ENCODE measurements at regions not wholly inside any gene's neighbourhood (a gene's known extent, or its start where the extent isn't known, plus 50 kb on each side); places are given as distances from the start of the nearest gene placed in this dataset.

DNA sequence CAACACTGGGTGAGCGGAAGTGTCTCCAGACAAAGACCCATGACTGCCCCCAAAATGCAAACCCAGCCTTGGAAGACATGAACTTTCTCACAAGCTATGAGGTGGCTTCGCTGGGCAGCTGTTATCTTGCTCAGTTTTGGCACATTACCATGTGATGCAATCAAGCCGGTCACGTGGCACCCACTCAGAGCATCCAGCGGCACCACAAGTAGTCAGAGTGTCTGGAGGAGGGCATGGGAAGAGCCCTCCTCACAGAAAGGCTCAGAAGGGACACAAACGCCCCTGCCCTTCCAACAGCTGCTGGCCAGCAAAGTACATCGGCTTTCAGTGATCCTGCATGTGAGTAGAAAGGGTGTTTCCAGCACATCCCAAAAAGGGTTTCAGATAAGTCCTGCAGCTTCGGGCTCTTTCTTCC, 145.5 kb upstream of the IRF2BP2 start (continued):
- TF ChIP-seq, protein P1, sequence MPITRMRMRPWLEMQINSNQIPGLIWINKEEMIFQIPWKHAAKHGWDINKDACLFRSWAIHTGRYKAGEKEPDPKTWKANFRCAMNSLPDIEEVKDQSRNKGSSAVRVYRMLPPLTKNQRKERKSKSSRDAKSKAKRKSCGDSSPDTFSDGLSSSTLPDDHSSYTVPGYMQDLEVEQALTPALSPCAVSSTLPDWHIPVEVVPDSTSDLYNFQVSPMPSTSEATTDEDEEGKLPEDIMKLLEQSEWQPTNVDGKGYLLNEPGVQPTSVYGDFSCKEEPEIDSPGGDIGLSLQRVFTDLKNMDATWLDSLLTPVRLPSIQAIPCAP (CRISPR knock-in tag; IDR thresholded peaks at IDR 0.05; ENCODE audit: borderline replicate concordance) = no peak
- TF ChIP-seq, protein P2, sequence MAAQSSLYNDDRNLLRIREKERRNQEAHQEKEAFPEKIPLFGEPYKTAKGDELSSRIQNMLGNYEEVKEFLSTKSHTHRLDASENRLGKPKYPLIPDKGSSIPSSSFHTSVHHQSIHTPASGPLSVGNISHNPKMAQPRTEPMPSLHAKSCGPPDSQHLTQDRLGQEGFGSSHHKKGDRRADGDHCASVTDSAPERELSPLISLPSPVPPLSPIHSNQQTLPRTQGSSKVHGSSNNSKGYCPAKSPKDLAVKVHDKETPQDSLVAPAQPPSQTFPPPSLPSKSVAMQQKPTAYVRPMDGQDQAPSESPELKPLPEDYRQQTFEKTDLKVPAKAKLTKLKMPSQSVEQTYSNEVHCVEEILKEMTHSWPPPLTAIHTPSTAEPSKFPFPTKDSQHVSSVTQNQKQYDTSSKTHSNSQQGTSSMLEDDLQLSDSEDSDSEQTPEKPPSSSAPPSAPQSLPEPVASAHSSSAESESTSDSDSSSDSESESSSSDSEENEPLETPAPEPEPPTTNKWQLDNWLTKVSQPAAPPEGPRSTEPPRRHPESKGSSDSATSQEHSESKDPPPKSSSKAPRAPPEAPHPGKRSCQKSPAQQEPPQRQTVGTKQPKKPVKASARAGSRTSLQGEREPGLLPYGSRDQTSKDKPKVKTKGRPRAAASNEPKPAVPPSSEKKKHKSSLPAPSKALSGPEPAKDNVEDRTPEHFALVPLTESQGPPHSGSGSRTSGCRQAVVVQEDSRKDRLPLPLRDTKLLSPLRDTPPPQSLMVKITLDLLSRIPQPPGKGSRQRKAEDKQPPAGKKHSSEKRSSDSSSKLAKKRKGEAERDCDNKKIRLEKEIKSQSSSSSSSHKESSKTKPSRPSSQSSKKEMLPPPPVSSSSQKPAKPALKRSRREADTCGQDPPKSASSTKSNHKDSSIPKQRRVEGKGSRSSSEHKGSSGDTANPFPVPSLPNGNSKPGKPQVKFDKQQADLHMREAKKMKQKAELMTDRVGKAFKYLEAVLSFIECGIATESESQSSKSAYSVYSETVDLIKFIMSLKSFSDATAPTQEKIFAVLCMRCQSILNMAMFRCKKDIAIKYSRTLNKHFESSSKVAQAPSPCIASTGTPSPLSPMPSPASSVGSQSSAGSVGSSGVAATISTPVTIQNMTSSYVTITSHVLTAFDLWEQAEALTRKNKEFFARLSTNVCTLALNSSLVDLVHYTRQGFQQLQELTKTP (IDR thresholded peaks at IDR 0.05; ENCODE audit: low read depth in 1 of 2, partially characterized antibody in 2 of 2) = peak in 1 of 2 experiments; percentile 54
- TF ChIP-seq ARID2 (IDR thresholded peaks at IDR 0.05) (no peak), NFATC3 (IDR thresholded peaks at IDR 0.05) (no peak), PHF21A (IDR thresholded peaks at IDR 0.05; ENCODE audit: borderline replicate concordance, low read depth) (no peak), ZNF134 (CRISPR knock-in tag; conservative IDR thresholded peaks at IDR 0.05) (no peak), YY1 (IDR thresholded peaks at IDR 0.05; ENCODE audit: borderline replicate concordance in 1 of 3, control insufficient read depth in 1 of 3, extremely low read depth in 1 of 3, insufficient read depth in 3 of 3, insufficient read length in 1 of 3, insufficient replicate concordance in 2 of 3, low read depth in 1 of 3, low read length in 2 of 3) (no peak)
- TF ChIP-seq, protein P3, sequence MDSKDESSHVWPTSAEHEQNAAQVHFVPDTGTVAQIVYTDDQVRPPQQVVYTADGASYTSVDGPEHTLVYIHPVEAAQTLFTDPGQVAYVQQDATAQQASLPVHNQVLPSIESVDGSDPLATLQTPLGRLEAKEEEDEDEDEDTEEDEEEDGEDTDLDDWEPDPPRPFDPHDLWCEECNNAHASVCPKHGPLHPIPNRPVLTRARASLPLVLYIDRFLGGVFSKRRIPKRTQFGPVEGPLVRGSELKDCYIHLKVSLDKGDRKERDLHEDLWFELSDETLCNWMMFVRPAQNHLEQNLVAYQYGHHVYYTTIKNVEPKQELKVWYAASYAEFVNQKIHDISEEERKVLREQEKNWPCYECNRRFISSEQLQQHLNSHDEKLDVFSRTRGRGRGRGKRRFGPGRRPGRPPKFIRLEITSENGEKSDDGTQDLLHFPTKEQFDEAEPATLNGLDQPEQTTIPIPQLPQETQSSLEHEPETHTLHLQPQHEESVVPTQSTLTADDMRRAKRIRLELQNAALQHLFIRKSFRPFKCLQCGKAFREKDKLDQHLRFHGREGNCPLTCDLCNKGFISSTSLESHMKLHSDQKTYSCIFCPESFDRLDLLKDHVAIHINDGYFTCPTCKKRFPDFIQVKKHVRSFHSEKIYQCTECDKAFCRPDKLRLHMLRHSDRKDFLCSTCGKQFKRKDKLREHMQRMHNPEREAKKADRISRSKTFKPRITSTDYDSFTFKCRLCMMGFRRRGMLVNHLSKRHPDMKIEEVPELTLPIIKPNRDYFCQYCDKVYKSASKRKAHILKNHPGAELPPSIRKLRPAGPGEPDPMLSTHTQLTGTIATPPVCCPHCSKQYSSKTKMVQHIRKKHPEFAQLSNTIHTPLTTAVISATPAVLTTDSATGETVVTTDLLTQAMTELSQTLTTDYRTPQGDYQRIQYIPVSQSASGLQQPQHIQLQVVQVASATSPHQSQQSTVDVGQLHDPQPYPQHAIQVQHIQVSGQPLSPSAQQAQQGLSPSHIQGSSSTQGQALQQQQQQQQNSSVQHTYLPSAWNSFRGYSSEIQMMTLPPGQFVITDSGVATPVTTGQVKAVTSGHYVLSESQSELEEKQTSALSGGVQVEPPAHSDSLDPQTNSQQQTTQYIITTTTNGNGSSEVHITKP (IDR thresholded peaks at IDR 0.05; ENCODE audit: partially characterized antibody) = no peak
- TF ChIP-seq, protein P4, sequence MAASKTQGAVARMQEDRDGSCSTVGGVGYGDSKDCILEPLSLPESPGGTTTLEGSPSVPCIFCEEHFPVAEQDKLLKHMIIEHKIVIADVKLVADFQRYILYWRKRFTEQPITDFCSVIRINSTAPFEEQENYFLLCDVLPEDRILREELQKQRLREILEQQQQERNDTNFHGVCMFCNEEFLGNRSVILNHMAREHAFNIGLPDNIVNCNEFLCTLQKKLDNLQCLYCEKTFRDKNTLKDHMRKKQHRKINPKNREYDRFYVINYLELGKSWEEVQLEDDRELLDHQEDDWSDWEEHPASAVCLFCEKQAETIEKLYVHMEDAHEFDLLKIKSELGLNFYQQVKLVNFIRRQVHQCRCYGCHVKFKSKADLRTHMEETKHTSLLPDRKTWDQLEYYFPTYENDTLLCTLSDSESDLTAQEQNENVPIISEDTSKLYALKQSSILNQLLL (CRISPR knock-in tag; IDR thresholded peaks at IDR 0.05; ENCODE audit: borderline replicate concordance) = no peak
- TF ChIP-seq, protein P5, sequence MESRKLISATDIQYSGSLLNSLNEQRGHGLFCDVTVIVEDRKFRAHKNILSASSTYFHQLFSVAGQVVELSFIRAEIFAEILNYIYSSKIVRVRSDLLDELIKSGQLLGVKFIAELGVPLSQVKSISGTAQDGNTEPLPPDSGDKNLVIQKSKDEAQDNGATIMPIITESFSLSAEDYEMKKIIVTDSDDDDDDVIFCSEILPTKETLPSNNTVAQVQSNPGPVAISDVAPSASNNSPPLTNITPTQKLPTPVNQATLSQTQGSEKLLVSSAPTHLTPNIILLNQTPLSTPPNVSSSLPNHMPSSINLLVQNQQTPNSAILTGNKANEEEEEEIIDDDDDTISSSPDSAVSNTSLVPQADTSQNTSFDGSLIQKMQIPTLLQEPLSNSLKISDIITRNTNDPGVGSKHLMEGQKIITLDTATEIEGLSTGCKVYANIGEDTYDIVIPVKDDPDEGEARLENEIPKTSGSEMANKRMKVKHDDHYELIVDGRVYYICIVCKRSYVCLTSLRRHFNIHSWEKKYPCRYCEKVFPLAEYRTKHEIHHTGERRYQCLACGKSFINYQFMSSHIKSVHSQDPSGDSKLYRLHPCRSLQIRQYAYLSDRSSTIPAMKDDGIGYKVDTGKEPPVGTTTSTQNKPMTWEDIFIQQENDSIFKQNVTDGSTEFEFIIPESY (CRISPR knock-in tag; IDR thresholded peaks at IDR 0.05) = no peak
- TF ChIP-seq, protein P6, sequence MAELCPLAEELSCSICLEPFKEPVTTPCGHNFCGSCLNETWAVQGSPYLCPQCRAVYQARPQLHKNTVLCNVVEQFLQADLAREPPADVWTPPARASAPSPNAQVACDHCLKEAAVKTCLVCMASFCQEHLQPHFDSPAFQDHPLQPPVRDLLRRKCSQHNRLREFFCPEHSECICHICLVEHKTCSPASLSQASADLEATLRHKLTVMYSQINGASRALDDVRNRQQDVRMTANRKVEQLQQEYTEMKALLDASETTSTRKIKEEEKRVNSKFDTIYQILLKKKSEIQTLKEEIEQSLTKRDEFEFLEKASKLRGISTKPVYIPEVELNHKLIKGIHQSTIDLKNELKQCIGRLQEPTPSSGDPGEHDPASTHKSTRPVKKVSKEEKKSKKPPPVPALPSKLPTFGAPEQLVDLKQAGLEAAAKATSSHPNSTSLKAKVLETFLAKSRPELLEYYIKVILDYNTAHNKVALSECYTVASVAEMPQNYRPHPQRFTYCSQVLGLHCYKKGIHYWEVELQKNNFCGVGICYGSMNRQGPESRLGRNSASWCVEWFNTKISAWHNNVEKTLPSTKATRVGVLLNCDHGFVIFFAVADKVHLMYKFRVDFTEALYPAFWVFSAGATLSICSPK (IDR thresholded peaks at IDR 0.05; ENCODE audit: borderline replicate concordance) = no peak
- TF ChIP-seq, protein P7, sequence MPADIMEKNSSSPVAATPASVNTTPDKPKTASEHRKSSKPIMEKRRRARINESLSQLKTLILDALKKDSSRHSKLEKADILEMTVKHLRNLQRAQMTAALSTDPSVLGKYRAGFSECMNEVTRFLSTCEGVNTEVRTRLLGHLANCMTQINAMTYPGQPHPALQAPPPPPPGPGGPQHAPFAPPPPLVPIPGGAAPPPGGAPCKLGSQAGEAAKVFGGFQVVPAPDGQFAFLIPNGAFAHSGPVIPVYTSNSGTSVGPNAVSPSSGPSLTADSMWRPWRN (IDR thresholded peaks at IDR 0.05; ENCODE audit: low read depth) = peak; percentile 59

Measured in K562 (cell line).